Nephron (organoid): ENCODE measurements at regions not wholly inside any gene's neighbourhood (a gene's known extent, or its start where the extent isn't known, plus 50 kb on each side); places are given as distances from the start of the nearest gene placed in this dataset.

ENCODE experiments used
- H3K27ac Mint-ChIP-seq, 3 experiments: 2 replicates each; pipeline ENCODE4 v1.8.0; 2020; ENCODE audit warnings: mixed read lengths in 3 of 3, mild to moderate bottlenecking in 2 of 3, moderate library complexity in 1 of 3
- H3K27me3 Mint-ChIP-seq: 2 replicates; pipeline ENCODE4 v1.8.0; 2021; ENCODE audit warnings: low read depth, mild to moderate bottlenecking, moderate library complexity, mixed read lengths
- H3K36me3 Mint-ChIP-seq: 2 replicates; pipeline ENCODE4 v1.8.0; 2020; ENCODE audit warnings: low read depth, mixed read lengths
- H3K4me1 Mint-ChIP-seq: 2 replicates; pipeline ENCODE4 v1.8.0; 2020; ENCODE audit warnings: mixed read lengths
- H3K4me3 Mint-ChIP-seq, 3 experiments: 2 replicates each; pipeline ENCODE4 v1.8.0; 2020; ENCODE audit warnings: mild to moderate bottlenecking in 3 of 3, mixed read lengths in 3 of 3, moderate library complexity in 2 of 3
- H3K9me3 Mint-ChIP-seq: 2 replicates; pipeline ENCODE4 v1.8.0; 2020; ENCODE audit warnings: mixed read lengths
- CTCF ChIP-seq, 3 experiments: fragments of 200-600 bp; sonication (generic); IDR thresholded peaks; one replicate each; pipeline ENCODE4 v1.5.0; 2021; ENCODE audit warnings: antibody characterized with exemption in 3 of 3; ENCODE audit not compliant: unreplicated experiment in 3 of 3

DNA sequence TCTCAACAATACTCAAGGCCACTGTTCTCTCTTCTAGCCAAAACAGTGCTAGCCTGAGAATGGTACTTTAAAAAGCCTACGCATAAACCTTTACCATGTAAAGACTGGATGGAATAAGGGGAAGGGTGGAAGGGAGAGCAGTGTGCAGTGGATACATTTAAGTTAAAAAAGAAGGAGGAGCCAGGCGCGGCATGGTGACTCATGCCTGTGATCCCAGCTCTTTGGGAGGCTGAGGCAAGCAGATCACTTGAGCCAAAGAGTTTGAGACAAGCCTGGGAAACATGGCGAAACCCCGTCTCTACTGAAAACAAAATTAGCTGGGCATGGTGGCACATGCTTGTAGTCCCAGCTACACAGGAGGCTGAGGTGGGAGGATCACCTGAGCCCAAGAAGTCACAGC lies 127.7 kb upstream of the KIF2A start:
- no peaks in the 10 kb centered on the region for H3K4me1 Mint-ChIP-seq
- no peak overlapping the region for H3K27ac Mint-ChIP-seq
- no peak overlapping the region for H3K4me3 Mint-ChIP-seq
- no peaks in the 10 kb centered on the region for H3K36me3 Mint-ChIP-seq
- TF ChIP-seq CTCF (IDR thresholded peaks at IDR 0.05; ENCODE audit: unreplicated experiment in 3 of 3), result no peak
- H3K9me3 Mint-ChIP-seq, result no peaks in the 10 kb centered on the region
- H3K27me3 Mint-ChIP-seq, result peaks cover 7% of the 10 kb centered on the region

GRCh38 chr5:62182802-62183201 lies 123.2 kb upstream of the KIF2A start:
- Mint-ChIP-seq H3K36me3 (no peaks in the 10 kb centered on the region), H3K27ac (no peak overlapping the region), H3K27me3 (peaks cover 7% of the 10 kb centered on the region), H3K4me3 (no peak overlapping the region), H3K9me3 (no peaks in the 10 kb centered on the region), H3K4me1 (no peaks in the 10 kb centered on the region)
- no peak for TF ChIP-seq CTCF (IDR thresholded peaks at IDR 0.05; ENCODE audit: unreplicated experiment in 3 of 3)

DNA sequence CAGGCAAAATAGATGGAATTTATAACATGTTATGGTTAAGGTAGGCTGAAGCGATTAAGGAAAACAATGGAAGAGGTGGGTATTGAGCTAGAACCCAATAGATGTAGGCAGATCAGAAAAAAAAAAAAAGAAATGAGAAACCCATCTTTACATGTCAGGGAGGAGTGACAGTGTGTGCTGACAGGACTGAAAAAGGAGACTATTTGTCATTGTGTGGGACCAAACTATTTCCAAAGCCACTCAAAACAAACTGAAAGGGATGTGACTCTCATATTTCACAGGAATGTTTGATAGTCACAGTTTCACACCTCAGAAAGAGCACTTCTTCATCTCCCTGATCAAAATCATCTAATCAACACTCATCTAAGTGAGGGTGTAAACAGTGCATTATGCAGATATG lies 122.3 kb upstream of the KIF2A start:
- H3K36me3 Mint-ChIP-seq, result no peaks in the 10 kb centered on the region
- peaks cover under 1% of the 10 kb centered on the region for H3K9me3 Mint-ChIP-seq
- H3K4me1 Mint-ChIP-seq, result no peaks in the 10 kb centered on the region
- TF ChIP-seq CTCF (IDR thresholded peaks at IDR 0.05; ENCODE audit: unreplicated experiment in 3 of 3), result no peak
- no peak overlapping the region for H3K4me3 Mint-ChIP-seq
- H3K27ac Mint-ChIP-seq, result no peak overlapping the region
- H3K27me3 Mint-ChIP-seq, result no peaks in the 10 kb centered on the region

GRCh38 chr5:62184444-62184843 lies 121.6 kb upstream of the KIF2A start:
- no peak for TF ChIP-seq CTCF (IDR thresholded peaks at IDR 0.05; ENCODE audit: unreplicated experiment in 3 of 3)
- H3K4me1 Mint-ChIP-seq, result no peaks in the 10 kb centered on the region
- no peak overlapping the region for H3K27ac Mint-ChIP-seq
- H3K9me3 Mint-ChIP-seq, result peaks cover 3% of the 10 kb centered on the region
- H3K27me3 Mint-ChIP-seq, result no peaks in the 10 kb centered on the region
- H3K36me3 Mint-ChIP-seq, result no peaks in the 10 kb centered on the region
- no peak overlapping the region for H3K4me3 Mint-ChIP-seq

DNA sequence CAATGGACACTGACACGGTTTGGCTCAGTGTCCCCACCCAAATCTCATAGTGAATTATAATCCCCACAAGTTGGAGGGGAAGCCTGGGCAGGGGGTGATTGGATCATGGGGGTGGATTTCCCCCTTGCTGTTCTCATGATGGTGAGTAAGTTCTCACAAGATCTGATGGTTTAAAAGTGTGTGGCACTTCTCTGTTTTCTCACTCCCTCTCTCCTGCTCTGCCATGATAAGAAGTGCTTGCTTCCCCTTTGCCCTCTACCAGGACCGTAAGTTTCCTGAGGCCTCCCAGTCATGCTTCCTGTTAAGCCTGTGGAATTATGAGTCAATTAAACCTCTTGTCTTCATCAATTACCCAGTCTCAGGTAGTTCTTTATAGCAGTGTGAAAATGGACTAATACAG lies 115.8 kb upstream of the KIF2A start:
- Mint-ChIP-seq H3K4me1 (no peaks in the 10 kb centered on the region), H3K9me3 (peaks cover 22% of the 10 kb centered on the region), H3K27ac (no peak overlapping the region), H3K27me3 (no peaks in the 10 kb centered on the region), H3K4me3 (no peak overlapping the region), H3K36me3 (no peaks in the 10 kb centered on the region)
- no peak for TF ChIP-seq CTCF (IDR thresholded peaks at IDR 0.05; ENCODE audit: unreplicated experiment in 3 of 3)

DNA sequence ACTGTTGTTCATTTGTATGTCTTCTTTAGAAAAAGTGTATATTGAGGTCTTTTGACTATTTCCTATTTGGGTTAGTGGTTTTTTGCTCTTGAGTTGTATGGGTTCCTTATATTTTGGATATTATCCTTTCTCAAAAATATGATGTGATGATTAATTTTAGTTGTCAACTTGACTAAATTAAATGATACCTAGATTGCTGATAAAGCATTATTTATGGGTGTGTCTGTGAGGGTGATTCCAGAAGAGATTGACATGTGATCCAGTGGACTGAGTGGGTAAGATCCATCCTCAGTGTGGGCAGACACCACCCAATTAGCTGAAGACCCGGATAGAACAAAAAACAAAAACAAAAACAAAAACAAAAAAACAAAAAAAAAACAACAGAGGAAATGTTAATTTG lies 115.1 kb upstream of the KIF2A start:
- no peak overlapping the region for H3K27ac Mint-ChIP-seq
- no peaks in the 10 kb centered on the region for H3K27me3 Mint-ChIP-seq
- TF ChIP-seq CTCF (IDR thresholded peaks at IDR 0.05; ENCODE audit: unreplicated experiment in 3 of 3), result no peak
- no peaks in the 10 kb centered on the region for H3K36me3 Mint-ChIP-seq
- H3K4me1 Mint-ChIP-seq, result no peaks in the 10 kb centered on the region
- H3K9me3 Mint-ChIP-seq, result peaks cover 22% of the 10 kb centered on the region
- H3K4me3 Mint-ChIP-seq, result no peak overlapping the region
